H1 (cell line): ENCODE measurements at regions not wholly inside any gene's neighbourhood (a gene's known extent, or its start where the extent isn't known, plus 50 kb on each side); places are given as distances from the start of the nearest gene placed in this dataset.

ENCODE experiments used
- CEBPB ChIP-seq: IDR thresholded peaks from 2 replicates; pipeline ENCODE4 v1.6.1; 2012; ENCODE audit warnings: low read depth, low read length
- CHD2 ChIP-seq: IDR thresholded peaks from 2 replicates; pipeline ENCODE4 v1.6.1; 2012; ENCODE audit warnings: low read length, improper control_type of control experiment
- EGR1 ChIP-seq: IDR thresholded peaks from 2 replicates; pipeline ENCODE4 v1.6.1; 2011; ENCODE audit warnings: low read depth, low read length, borderline replicate concordance
- EZH2 ChIP-seq: fragments of 200-600 bp; sonication (generic); IDR thresholded peaks from 2 replicates; pipeline ENCODE4 v1.7.1; 2012; ENCODE audit warnings: low read depth, mild to moderate bottlenecking, moderate library complexity, low read length, inconsistent platforms; ENCODE audit not compliant: severe bottlenecking
- HDAC6 ChIP-seq: IDR thresholded peaks from one replicate; pipeline ENCODE4 v1.7.1; 2012; ENCODE audit warnings: low read depth, mild to moderate bottlenecking, inconsistent platforms, low read length, moderate library complexity
- NRF1 ChIP-seq: IDR thresholded peaks from 2 replicates; pipeline ENCODE4 v1.6.1; 2011; ENCODE audit warnings: mild to moderate bottlenecking, low read depth, low read length, improper control_type of control experiment
- POLR2A ChIP-seq, 2 experiments: IDR thresholded peaks; 1 replicate in 1 of 2; 2 replicates in 1 of 2; pipeline ENCODE4 v1.6.1; 2011; ENCODE audit warnings: low read depth in 2 of 2, low read length in 2 of 2, mild to moderate bottlenecking in 2 of 2; ENCODE audit errors: control extremely low read depth in 1 of 2
- SIN3A ChIP-seq, 2 experiments: IDR thresholded peaks in 1 of 2; conservative IDR thresholded peaks in 1 of 2; 2 replicates each; pipeline ENCODE4 v1.6.1; 2011 to 2012; ENCODE audit warnings: low read length in 2 of 2, improper control_type of control experiment in 1 of 2, low read depth in 1 of 2, mild to moderate bottlenecking in 1 of 2
- SP2 ChIP-seq: IDR thresholded peaks from 2 replicates; pipeline ENCODE4 v1.6.1; 2012; ENCODE audit warnings: mild to moderate bottlenecking, low read length, inconsistent platforms
- ZNF274 ChIP-seq: IDR thresholded peaks from 2 replicates; pipeline ENCODE4 v1.7.0; 2012; ENCODE audit warnings: low read length, borderline replicate concordance; ENCODE audit errors: extremely low read depth
- TF ChIP-seq, protein P1 (sequence below), 3 experiments: IDR thresholded peaks; 1 replicate in 2 of 3; 2 replicates in 1 of 3; pipeline versions ENCODE4 v1.5.1 to v1.6.1; 2011; ENCODE audit warnings: low read length in 3 of 3, mild to moderate bottlenecking in 3 of 3, inconsistent platforms in 2 of 3, low read depth in 1 of 3, moderate library complexity in 1 of 3; ENCODE audit not compliant: insufficient read depth in 1 of 3; ENCODE audit errors: control extremely low read depth in 1 of 3
- TF ChIP-seq, protein P2 (sequence below): IDR thresholded peaks from 2 replicates; pipeline ENCODE4 v1.6.1; 2011; ENCODE audit warnings: low read length, improper control_type of control experiment

DNA sequence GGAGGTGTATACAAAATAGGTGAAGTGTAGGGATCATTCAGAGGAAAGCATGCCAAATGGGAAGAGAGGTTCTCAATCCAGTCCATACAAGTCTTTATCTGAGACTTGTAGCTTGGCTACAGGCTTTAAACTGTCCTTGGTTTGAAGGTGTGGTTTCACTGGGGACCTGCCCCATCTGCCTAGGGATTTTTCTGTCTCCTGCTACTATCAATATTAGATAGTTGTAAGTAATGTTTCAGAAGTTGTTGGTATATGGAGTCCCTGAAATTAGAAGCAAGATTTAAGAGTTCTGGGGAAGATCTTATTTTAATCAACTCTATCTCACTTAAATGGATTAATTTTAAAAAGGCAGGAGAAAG, 100.9 kb downstream of the ANKRD7 start:
- TF ChIP-seq ZNF274 (no peak), CHD2 (no peak), POLR2A (IDR thresholded peaks at IDR 0.05; ENCODE audit: control extremely low read depth in 1 of 2, low read depth in 2 of 2, low read length in 2 of 2) (no peak), EZH2 (no peak), HDAC6 (no peak), EGR1 (no peak), SIN3A (conservative IDR thresholded peaks at IDR 0.05 in 1 of 2, IDR thresholded peaks at IDR 0.05 in 1 of 2; ENCODE audit: low read depth in 1 of 2, low read length in 2 of 2) (no peak), NRF1 (no peak), CEBPB (no peak), SP2 (no peak)
- TF ChIP-seq, protein P1, sequence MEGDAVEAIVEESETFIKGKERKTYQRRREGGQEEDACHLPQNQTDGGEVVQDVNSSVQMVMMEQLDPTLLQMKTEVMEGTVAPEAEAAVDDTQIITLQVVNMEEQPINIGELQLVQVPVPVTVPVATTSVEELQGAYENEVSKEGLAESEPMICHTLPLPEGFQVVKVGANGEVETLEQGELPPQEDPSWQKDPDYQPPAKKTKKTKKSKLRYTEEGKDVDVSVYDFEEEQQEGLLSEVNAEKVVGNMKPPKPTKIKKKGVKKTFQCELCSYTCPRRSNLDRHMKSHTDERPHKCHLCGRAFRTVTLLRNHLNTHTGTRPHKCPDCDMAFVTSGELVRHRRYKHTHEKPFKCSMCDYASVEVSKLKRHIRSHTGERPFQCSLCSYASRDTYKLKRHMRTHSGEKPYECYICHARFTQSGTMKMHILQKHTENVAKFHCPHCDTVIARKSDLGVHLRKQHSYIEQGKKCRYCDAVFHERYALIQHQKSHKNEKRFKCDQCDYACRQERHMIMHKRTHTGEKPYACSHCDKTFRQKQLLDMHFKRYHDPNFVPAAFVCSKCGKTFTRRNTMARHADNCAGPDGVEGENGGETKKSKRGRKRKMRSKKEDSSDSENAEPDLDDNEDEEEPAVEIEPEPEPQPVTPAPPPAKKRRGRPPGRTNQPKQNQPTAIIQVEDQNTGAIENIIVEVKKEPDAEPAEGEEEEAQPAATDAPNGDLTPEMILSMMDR (IDR thresholded peaks at IDR 0.05; ENCODE audit: control extremely low read depth in 1 of 3, insufficient read depth in 1 of 3, low read depth in 1 of 3, low read length in 3 of 3) = no peak
- TF ChIP-seq, protein P2, sequence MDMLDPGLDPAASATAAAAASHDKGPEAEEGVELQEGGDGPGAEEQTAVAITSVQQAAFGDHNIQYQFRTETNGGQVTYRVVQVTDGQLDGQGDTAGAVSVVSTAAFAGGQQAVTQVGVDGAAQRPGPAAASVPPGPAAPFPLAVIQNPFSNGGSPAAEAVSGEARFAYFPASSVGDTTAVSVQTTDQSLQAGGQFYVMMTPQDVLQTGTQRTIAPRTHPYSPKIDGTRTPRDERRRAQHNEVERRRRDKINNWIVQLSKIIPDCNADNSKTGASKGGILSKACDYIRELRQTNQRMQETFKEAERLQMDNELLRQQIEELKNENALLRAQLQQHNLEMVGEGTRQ = no peak
